ENCODE measurements at regions not wholly inside any gene's neighbourhood (a gene's known extent, or its start where the extent isn't known, plus 50 kb on each side); places are given as distances from the start of the nearest gene placed in this dataset.
A peak's percentile ranks its signal among the peaks of the same experiment; 100 is the strongest.

- DNase-seq = no peak
These were observed 51.1 kb upstream of the NHSL1 start for GRCh38 chr6:138550346-138550767.

- DNase-seq = no peak
These were observed 54.9 kb upstream of the NHSL1 start for GRCh38 chr6:138554146-138554545.

DNA sequence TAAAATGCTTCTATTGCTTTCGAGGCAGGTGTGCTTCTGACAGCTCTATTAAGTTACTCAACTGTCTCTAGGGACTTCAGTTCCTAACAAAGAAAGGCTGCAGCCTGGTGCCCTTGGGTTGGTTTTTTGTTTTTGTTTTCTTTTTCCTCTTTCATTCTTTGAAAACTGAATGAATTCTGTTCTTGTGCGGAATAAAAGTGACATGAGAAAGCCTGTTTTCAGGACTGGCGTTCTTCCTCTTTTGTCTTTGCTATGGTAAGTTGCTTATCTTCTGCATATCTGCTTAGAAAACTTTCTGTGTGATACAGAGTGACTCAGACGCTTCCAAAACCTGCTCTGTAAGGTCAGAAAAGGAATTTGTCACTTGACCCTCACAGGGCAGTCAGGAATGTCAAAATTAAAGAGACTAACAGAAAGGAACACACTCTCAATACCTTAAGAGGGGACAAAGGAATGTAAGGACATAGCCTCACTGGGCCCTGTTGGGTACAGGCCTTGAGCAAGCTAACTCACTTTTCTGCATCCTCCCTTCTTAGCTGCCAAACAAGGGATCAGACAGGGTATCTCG, 56.2 kb upstream of the NHSL1 start:
- peak; percentile 45 for DNase-seq

- DNase-seq = no peak
These were observed 57.9 kb upstream of the NHSL1 start for GRCh38 chr6:138557147-138557546.

- no peak for DNase-seq
These were observed 59.8 kb upstream of the NHSL1 start for GRCh38 chr6:138559143-138559542.

DNA sequence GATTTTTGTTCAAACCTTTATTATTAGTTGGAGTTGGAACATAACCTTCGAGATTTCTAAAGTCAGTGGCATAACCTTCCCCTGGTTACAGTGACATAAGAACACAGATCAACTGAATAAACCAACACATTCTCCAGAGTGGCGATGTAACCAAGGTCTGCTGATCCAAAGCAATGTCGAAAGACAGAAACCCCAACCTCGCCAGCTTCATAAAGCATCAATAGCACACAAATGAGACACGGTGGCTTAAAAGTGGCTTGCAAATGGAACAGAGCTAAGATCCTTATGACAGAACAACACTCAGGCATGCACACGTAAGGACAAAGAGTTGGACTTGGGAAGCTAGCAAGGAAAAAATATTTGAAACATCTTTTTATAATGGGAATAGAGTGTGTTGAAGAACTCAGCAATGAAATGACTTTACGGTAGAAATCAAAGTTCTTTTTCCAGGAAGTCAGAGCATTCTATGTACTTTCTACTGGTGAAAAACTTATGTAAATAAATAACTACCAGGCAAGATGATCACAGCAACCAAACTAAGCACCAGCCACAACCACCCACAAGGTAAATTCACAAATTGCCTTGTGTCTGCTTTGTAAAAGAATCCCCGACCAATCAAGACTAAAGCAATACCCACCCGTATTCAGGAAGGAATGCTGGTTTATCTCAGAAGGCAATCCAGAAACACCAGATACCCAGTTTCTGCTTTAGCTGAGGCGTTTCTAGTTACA, 61.0 kb upstream of the NHSL1 start:
- peak; percentile 59 for DNase-seq

- DNase-seq = no peak
These were observed 63.4 kb upstream of the NHSL1 start for GRCh38 chr6:138562691-138563090.

GRCh38 chr6:138563231-138563630, 63.9 kb upstream of the NHSL1 start:
- no peak for DNase-seq

DNA sequence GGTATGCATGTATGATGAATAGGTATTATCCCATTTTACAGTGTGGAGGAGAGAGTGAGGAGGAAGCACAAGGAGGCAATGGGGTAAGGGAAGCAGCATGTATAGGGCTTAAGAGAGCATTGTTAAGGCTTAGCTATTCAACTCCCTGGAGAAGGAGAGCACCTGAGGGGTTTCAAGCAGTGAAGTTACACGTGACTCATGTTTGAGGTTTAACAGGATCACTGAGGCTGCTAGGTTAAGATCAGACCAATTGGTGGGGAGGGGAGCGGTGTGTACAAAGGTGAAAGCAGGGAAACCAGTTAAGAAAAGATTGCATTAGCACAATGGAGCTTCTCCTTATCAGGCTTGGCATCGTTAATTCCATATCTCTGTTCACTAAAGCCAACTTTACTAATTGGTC, 64.4 kb upstream of the NHSL1 start:
- no peak for DNase-seq

DNA sequence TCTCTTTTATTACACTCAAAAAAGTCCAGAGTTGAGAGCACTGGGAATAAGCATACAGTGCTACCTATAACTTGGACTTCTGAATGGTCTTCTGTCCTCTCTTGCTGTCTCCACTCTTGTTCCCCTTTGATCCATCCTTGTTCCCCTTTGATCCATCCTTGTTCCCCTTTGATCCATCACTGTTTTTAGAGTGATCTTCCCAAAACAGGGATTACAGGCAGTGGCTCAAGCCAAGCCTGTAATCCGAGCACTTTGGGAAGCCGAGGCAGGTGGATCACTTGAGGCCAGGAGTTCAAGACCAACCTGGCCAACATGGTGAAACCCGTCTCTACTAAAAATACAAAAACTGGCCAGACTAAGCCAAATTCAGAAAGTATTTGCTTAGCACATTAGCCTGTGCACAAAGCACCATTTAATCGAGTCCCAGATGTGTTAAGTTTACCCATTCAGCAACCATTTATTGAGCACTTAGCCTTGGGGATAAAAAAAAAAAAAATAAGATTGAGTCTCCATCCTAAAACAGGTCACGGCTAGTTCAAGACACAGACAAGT, 65.0 kb upstream of the NHSL1 start:
- DNase-seq = no peak

- DNase-seq = no peak
These were observed 67.8 kb upstream of the NHSL1 start for GRCh38 chr6:138567052-138567451.

DNA sequence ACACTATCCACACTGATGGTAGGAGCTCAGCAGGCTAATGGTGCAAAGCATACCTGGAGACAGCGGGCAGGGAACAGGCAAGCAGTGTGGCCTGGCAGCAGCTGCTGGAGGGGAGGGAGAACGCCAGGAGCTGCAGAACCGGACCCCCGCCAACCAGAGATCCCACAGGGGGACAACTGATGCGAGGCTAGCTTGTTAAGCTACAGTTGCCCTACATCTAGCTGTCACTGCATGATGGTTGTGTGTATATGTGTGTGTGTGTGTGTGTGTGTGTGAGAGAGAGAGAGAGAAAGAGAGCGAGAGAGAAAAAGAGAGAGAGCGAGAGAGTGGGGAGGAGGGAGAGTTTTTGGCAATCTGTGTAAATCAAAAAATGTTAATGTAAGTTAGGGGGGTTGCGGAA, 69.7 kb upstream of the NHSL1 start:
- DNase-seq = no peak

DNA sequence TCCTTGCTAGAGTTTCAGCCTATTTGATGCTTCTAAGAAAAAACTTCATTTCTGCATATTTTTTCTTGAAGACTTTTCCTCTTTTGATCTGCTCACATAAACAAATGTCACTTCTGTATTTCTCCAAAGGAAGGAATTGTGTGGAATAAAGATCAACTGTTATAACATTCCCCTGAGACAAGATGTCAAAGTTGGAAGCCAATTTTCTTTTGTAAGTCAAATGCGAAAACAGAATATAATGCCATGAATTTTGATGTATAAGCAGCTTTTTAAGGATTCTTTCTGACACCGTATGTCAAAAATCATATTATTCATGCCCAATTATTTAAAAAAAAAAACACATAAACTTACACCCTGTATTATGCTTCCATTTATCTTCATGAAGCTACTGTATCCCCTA, 70.3 kb upstream of the NHSL1 start:
- no peak for DNase-seq

DNA sequence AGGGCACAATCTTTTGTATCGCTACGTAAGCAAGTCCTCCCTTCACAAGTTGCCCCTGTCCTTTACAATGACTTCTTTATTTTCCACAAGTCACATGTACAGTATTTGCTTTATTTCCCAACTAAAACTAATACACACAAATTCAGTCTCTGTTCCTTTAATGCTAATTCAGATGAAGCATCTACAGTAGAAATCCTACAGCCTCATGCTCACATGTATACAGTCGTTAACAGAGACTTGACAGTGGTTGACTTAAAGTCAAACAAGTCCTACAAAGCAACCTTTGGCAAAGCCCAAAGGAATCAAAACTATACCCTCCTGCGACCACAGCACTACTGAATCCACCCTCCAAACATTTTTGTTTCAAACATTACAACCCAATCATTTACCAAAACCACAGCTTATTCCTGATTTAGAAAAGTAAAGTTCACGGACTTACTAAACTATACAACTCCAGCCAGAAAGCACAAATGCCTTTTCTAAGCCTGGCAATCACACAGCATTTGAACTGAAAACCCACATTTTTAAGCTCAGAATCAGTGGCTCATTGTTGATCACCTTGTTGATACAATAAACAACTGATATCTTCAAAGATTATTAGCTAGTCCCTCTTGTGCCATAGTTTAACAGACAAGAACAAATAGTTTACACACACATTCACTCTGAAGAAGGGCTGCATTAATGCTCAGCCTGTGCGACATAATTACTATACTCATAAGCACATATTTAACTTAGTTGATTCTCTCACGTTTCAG, 70.9 kb upstream of the NHSL1 start:
- DNase-seq = no peak

DNA sequence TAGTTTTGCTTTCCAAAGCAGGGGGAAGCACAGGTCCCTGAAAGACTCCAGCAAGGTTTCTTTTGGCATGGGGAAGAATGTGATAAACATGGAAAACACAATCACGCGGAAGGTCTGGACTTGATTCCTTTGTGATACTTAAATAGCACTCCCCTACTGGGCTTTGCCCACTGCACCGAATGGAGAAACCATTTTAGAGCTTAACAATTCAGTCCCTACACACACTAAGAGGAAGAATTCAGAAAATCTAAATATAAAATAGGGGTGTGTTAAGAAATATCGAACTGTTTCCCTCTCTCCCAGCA, 71.4 kb upstream of the NHSL1 start:
- DNase-seq = no peak

- no peak for DNase-seq
These were observed 71.9 kb upstream of the NHSL1 start for GRCh38 chr6:138571181-138571580.

DNA sequence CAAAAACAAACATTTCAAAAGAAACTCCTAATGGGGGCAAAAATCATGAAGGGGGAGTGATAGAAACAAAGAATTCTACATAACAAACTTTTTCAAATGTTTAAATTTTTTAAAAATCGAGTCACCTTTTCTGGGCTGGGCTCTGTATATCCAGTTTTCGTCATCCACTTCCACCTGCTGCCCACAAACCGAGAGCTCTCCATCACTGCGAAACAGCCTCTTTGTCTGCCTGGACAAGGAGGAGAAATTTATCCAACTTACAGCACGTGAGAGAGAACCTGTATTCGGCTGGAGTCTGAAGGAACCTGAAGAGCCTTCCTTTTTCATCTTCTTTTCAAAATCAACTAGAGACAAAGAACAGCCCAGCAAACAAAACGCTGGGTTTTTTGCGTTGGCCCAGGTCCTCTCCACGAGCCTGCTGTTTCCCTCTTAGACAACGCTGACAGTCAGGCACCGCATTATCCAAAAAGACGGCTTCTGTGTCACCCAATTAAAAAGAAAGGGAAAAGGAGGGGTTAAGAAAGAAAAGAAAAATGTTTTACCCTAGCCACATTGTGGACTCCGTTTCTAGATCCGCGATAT, 72.4 kb upstream of the NHSL1 start:
- DNase-seq = no peak

GRCh38 chr6:138572167-138572875, 73.0 kb upstream of the NHSL1 start:
- no peak for DNase-seq

GRCh38 chr6:138572885-138573284, 73.6 kb upstream of the NHSL1 start:
- no peak for DNase-seq

DNA sequence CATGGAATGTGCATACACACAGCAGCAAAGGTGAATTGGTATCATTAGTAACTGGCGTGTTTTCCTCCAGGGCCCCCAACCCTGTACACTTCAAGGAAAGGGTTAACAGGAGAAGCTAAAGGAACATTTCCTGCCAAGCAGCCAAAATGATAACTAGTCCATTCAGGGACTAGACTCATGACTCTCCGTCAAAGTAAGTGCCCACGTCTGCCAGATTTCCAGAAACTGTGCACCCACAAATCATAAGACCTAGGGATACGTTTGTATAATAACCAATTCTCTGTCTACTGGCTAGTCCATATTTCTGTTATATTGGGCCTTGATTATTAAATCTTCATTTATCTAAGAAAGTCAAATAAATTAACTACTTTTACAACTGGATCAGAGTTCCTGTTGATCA, 76.0 kb upstream of the NHSL1 start:
- DNase-seq = no peak

- DNase-seq = no peak
These were observed 77.0 kb upstream of the NHSL1 start for GRCh38 chr6:138576313-138576712.

GRCh38 chr6:138577151-138577915, 78.0 kb upstream of the NHSL1 start:
- DNase-seq = peak; percentile 59
